ENCODE measurements at regions not wholly inside any gene's neighbourhood (a gene's known extent, or its start where the extent isn't known, plus 50 kb on each side); places are given as distances from the start of the nearest gene placed in this dataset.

GRCh38 chr6:90654166-90654565 lies 67.3 kb upstream of the MAP3K7 start:
- Histone ChIP-seq H3K27ac (no peak overlapping the region), H3F3A (ENCODE audit: insufficient read depth, low read depth) (no peaks in the 10 kb centered on the region), H3K4me3 (no peak overlapping the region), H3K4me1 (replicated peaks; ENCODE audit: insufficient read depth) (no peaks in the 10 kb centered on the region), H4K20me1 (ENCODE audit: insufficient read depth) (no peaks in the 10 kb centered on the region), H3K27me3 (ENCODE audit: insufficient read depth, low read depth) (no peaks in the 10 kb centered on the region), H2AFZ (no peak overlapping the region), H3K9me2 (ENCODE audit: insufficient read depth) (no peaks in the 10 kb centered on the region), H3K4me2 (no peak overlapping the region), H3K79me2 (ENCODE audit: low read depth) (no peaks in the 10 kb centered on the region), H3K9me3 (ENCODE audit: insufficient read depth, low read depth) (no peaks in the 10 kb centered on the region), H3K36me3 (ENCODE audit: low read depth) (no peaks in the 10 kb centered on the region)
- CTCF ChIA-PET = no interaction called here
- TF ChIP-seq EZH2 (IDR thresholded peaks at IDR 0.05; ENCODE audit: low read depth) (no peak), CTCF (conservative IDR thresholded peaks at IDR 0.05) (no peak)
- POLR2A ChIA-PET (ENCODE audit: unreplicated experiment) = no interaction called here
- intact Hi-C loops (cut with micrococcal nuclease; ENCODE audit: unreplicated experiment) = no loop called here
- no TSS peak for BruUV-seq (replicated peaks)
- DNase-seq = no peak

GRCh38 chr6:90653750-90654149 lies 66.9 kb upstream of the MAP3K7 start:
- intact Hi-C loops (cut with micrococcal nuclease; ENCODE audit: unreplicated experiment) = no loop called here
- Histone ChIP-seq H3K4me3 (no peak overlapping the region), H3K9me3 (ENCODE audit: insufficient read depth, low read depth) (no peaks in the 10 kb centered on the region), H3K27ac (no peak overlapping the region), H3K79me2 (ENCODE audit: low read depth) (no peaks in the 10 kb centered on the region), H3K27me3 (ENCODE audit: insufficient read depth, low read depth) (no peaks in the 10 kb centered on the region), H2AFZ (no peak overlapping the region), H3K9me2 (ENCODE audit: insufficient read depth) (no peaks in the 10 kb centered on the region), H3K4me1 (replicated peaks; ENCODE audit: insufficient read depth) (no peaks in the 10 kb centered on the region), H4K20me1 (ENCODE audit: insufficient read depth) (no peaks in the 10 kb centered on the region), H3F3A (ENCODE audit: insufficient read depth, low read depth) (no peaks in the 10 kb centered on the region), H3K4me2 (no peak overlapping the region), H3K36me3 (ENCODE audit: low read depth) (no peaks in the 10 kb centered on the region)
- TF ChIP-seq EZH2 (IDR thresholded peaks at IDR 0.05; ENCODE audit: low read depth) (no peak), CTCF (conservative IDR thresholded peaks at IDR 0.05) (no peak)
- POLR2A ChIA-PET (ENCODE audit: unreplicated experiment) = no interaction called here
- no peak for DNase-seq
- CTCF ChIA-PET = no interaction called here
- no TSS peak for BruUV-seq (replicated peaks)

- intact Hi-C loops (cut with micrococcal nuclease; ENCODE audit: unreplicated experiment) = no loop called here
- no peaks in the 10 kb centered on the region for H4K20me1 ChIP-seq (ENCODE audit: insufficient read depth)
- H3K27me3 ChIP-seq (ENCODE audit: insufficient read depth, low read depth) = no peaks in the 10 kb centered on the region
- no peak overlapping the region for H3K4me3 ChIP-seq
- no peak overlapping the region for H3K27ac ChIP-seq
- H3K36me3 ChIP-seq (ENCODE audit: low read depth) = no peaks in the 10 kb centered on the region
- TF ChIP-seq CTCF (conservative IDR thresholded peaks at IDR 0.05) = no peak
- no peak for TF ChIP-seq EZH2 (IDR thresholded peaks at IDR 0.05; ENCODE audit: low read depth)
- H3K79me2 ChIP-seq (ENCODE audit: low read depth) = no peaks in the 10 kb centered on the region
- H2AFZ ChIP-seq = no peak overlapping the region
- H3F3A ChIP-seq (ENCODE audit: insufficient read depth, low read depth) = no peaks in the 10 kb centered on the region
- no peak for DNase-seq
- no peak overlapping the region for H3K4me2 ChIP-seq
- no TSS peak for BruUV-seq (replicated peaks)
- H3K9me3 ChIP-seq (ENCODE audit: insufficient read depth, low read depth) = no peaks in the 10 kb centered on the region
- peaks cover 7% of the 10 kb centered on the region; the same call in 1 of the 2 replicates for H3K4me1 ChIP-seq (replicated peaks; ENCODE audit: insufficient read depth)
- POLR2A ChIA-PET (ENCODE audit: unreplicated experiment) = no interaction called here
- CTCF ChIA-PET = no interaction called here
- no peaks in the 10 kb centered on the region for H3K9me2 ChIP-seq (ENCODE audit: insufficient read depth)
Observed at GRCh38 chr6:90650041-90650940, 63.4 kb upstream of the MAP3K7 start.
